ENCODE measurements at regions not wholly inside any gene's neighbourhood (a gene's known extent, or its start where the extent isn't known, plus 50 kb on each side); places are given as distances from the start of the nearest gene placed in this dataset.

GRCh38 chr6:82488403-82488802 lies 124.8 kb downstream of the TPBG start:
- no peak for TF ChIP-seq EZH2 (IDR thresholded peaks at IDR 0.05; ENCODE audit: insufficient read depth, low read length)
- TF ChIP-seq, protein P1, sequence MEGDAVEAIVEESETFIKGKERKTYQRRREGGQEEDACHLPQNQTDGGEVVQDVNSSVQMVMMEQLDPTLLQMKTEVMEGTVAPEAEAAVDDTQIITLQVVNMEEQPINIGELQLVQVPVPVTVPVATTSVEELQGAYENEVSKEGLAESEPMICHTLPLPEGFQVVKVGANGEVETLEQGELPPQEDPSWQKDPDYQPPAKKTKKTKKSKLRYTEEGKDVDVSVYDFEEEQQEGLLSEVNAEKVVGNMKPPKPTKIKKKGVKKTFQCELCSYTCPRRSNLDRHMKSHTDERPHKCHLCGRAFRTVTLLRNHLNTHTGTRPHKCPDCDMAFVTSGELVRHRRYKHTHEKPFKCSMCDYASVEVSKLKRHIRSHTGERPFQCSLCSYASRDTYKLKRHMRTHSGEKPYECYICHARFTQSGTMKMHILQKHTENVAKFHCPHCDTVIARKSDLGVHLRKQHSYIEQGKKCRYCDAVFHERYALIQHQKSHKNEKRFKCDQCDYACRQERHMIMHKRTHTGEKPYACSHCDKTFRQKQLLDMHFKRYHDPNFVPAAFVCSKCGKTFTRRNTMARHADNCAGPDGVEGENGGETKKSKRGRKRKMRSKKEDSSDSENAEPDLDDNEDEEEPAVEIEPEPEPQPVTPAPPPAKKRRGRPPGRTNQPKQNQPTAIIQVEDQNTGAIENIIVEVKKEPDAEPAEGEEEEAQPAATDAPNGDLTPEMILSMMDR (IDR thresholded peaks at IDR 0.05; ENCODE audit: insufficient read depth, low read depth, low read length): no peak
